ENCODE measurements at regions not wholly inside any gene's neighbourhood (a gene's known extent, or its start where the extent isn't known, plus 50 kb on each side); places are given as distances from the start of the nearest gene placed in this dataset.

- TF ChIP-seq STAT1 (IDR thresholded peaks at IDR 0.05; ENCODE audit: unreplicated experiment): no peak
- TF ChIP-seq EZH2 (IDR thresholded peaks at IDR 0.05; ENCODE audit: low read depth, unreplicated experiment): no peak
- no peak for TF ChIP-seq ETS1 (IDR thresholded peaks at IDR 0.05)
- TF ChIP-seq REST (IDR thresholded peaks at IDR 0.05; ENCODE audit: unreplicated experiment): no peak
- TF ChIP-seq CTCF (conservative IDR thresholded peaks at IDR 0.05; ENCODE audit: low read depth in 2 of 2): no peak
- TF ChIP-seq CREB1 (CRISPR knock-in tag; IDR thresholded peaks at IDR 0.05; ENCODE audit: low read depth): no peak
- no peak for TF ChIP-seq ZNF114 (CRISPR knock-in tag; IDR thresholded peaks at IDR 0.05)
- no peak for TF ChIP-seq EZH2phosphoT487 (IDR thresholded peaks at IDR 0.05; ENCODE audit: unreplicated experiment)
- TF ChIP-seq NANOG (IDR thresholded peaks at IDR 0.05; ENCODE audit: borderline replicate concordance): no peak
Observed at GRCh38 chr22:48697223-48697622, 1130.5 kb downstream of the BRD1 start (continued).

- H3K4me3 ChIP-seq: no peak overlapping the region
- no peaks in the 10 kb centered on the region for H3K9me2 ChIP-seq (ENCODE audit: insufficient read depth)
- TF ChIP-seq NANOG (IDR thresholded peaks at IDR 0.05; ENCODE audit: borderline replicate concordance): no peak
- TF ChIP-seq ETS1 (IDR thresholded peaks at IDR 0.05): no peak
- no peak for TF ChIP-seq POLR2AphosphoS5 (IDR thresholded peaks at IDR 0.05; ENCODE audit: low read depth)
- no peak for TF ChIP-seq JUNB (IDR thresholded peaks at IDR 0.05; ENCODE audit: unreplicated experiment)
- TF ChIP-seq STAT1 (IDR thresholded peaks at IDR 0.05; ENCODE audit: unreplicated experiment): no peak
- H3K4me1 ChIP-seq (ENCODE audit: insufficient read depth): no peaks in the 10 kb centered on the region
- no peaks in the 10 kb centered on the region for H3K79me2 ChIP-seq (replicated peaks; ENCODE audit: insufficient read depth)
- H3K4me3 Mint-ChIP-seq: no peak overlapping the region
- H3K27me3 Mint-ChIP-seq (ENCODE audit: insufficient read depth, low read depth, poor library complexity): peaks cover 7% of the 10 kb centered on the region
- H3K9me3 Mint-ChIP-seq: no peaks in the 10 kb centered on the region; the same call in 1 of the 3 replicates
- H3K27ac Mint-ChIP-seq: no peak overlapping the region
- H3F3A ChIP-seq (replicated peaks; ENCODE audit: low read depth): no peaks in the 10 kb centered on the region
- H3K4me2 ChIP-seq: no peak overlapping the region
- H3K36me3 Mint-ChIP-seq (ENCODE audit: low read depth): peaks cover 2% of the 10 kb centered on the region; the same call in 1 of the 3 replicates
- H3K4me1 Mint-ChIP-seq: peaks cover 3% of the 10 kb centered on the region; the same call in 1 of the 3 replicates
- ATAC-seq: no peak
- no peak overlapping the region for H3K27ac ChIP-seq (ENCODE audit: low read depth)
- H3K27me3 ChIP-seq (ENCODE audit: insufficient read depth): no peaks in the 10 kb centered on the region
- H4K20me1 ChIP-seq (replicated peaks; ENCODE audit: insufficient read depth): no peaks in the 10 kb centered on the region
- no peak for DNase-seq (ENCODE audit: low spot score)
- H2AFZ ChIP-seq: no peak overlapping the region
- no peaks in the 10 kb centered on the region for H3K36me3 ChIP-seq (ENCODE audit: insufficient read depth)
Observed at GRCh38 chr22:48696371-48696770, 1131.3 kb downstream of the BRD1 start.

Measured in GM23338 (cell line).